SK-N-SH (cell line): ENCODE measurements at regions not wholly inside any gene's neighbourhood (a gene's known extent, or its start where the extent isn't known, plus 50 kb on each side); places are given as distances from the start of the nearest gene placed in this dataset.

Experiments
- CTCF ChIA-PET: fragments of 300-600, 350-600 bp; formaldehyde crosslinking; extraction: SDS; loops from one replicate; lab custom pipeline; 2021; lab: Yijun Ruan, JAX
- POLR2A ChIA-PET: fragments of 350-600 bp; sonication (Branson Sonifier 250); formaldehyde crosslinking; extraction: SDS; loops from one replicate; lab custom pipeline; 2020; ENCODE audit warnings: antibody characterized with exemption, inconsistent platforms; lab: Yijun Ruan, JAX
- DNase-seq: peaks from one replicate; pipeline ENCODE4 v3.0.0; 2012
- H2AFZ ChIP-seq: fragments of 200-600 bp; sonication (generic); 2 replicates; pipeline ENCODE4 v1.8.1; 2016; ENCODE audit warnings: antibody characterized with exemption, mild to moderate bottlenecking, low read depth
- H3F3A ChIP-seq: fragments of 200-600 bp; sonication (generic); replicated peaks from 2 replicates; pipeline ENCODE3; 2016; ENCODE audit warnings: antibody characterized with exemption, mild to moderate bottlenecking; ENCODE audit not compliant: insufficient read depth
- H3K27ac ChIP-seq, 2 experiments: fragments of 200-500 bp in 1 of 2; fragments of 200-600 bp in 1 of 2; sonication (Bioruptor generic) in 1 of 2; sonication (generic), shearing (Covaris generic) in 1 of 2; 2 replicates each; pipeline versions ENCODE4 v1.5.1 to v1.6.1; 2014 to 2016; ENCODE audit warnings: low read depth in 2 of 2, inconsistent platforms in 1 of 2, low read length in 1 of 2, mild to moderate bottlenecking in 1 of 2, mixed read lengths in 1 of 2
- H3K27me3 ChIP-seq: fragments of 200-600 bp; sonication (generic), shearing (Covaris generic); 2 replicates; pipeline ENCODE4 v1.6.1; 2016; ENCODE audit warnings: mixed run types; ENCODE audit not compliant: insufficient read depth
- H3K36me3 ChIP-seq, 2 experiments: fragments of 200-500 bp in 1 of 2; fragments of 200-600 bp in 1 of 2; sonication (Bioruptor generic) in 1 of 2; sonication (generic) in 1 of 2; replicated peaks in 1 of 2; 2 replicates each; pipeline versions ENCODE3 to v1.5.1; 2014 to 2016; ENCODE audit warnings: low read length in 1 of 2, mild to moderate bottlenecking in 1 of 2; ENCODE audit not compliant: insufficient read depth in 2 of 2, control insufficient read depth in 1 of 2
- H3K4me1 ChIP-seq, 2 experiments: fragments of 200-500 bp in 1 of 2; fragments of 200-600 bp in 1 of 2; sonication (Bioruptor generic) in 1 of 2; sonication (generic), shearing (Covaris generic) in 1 of 2; 2 replicates each; pipeline versions ENCODE4 v1.5.1 to v1.6.1; 2014 to 2016; ENCODE audit warnings: low read depth in 1 of 2, low read length in 1 of 2, mixed run types in 1 of 2; ENCODE audit not compliant: insufficient read depth in 2 of 2, control insufficient read depth in 1 of 2
- H3K4me2 ChIP-seq: fragments of 200-600 bp; sonication (generic), shearing (Covaris generic); 2 replicates; pipeline ENCODE4 v1.6.1; 2017; ENCODE audit warnings: mixed run types
- H3K4me3 ChIP-seq, 2 experiments: fragments of 200-500 bp in 1 of 2; fragments of 200-600 bp in 1 of 2; sonication (Bioruptor generic) in 1 of 2; sonication (generic), shearing (Covaris generic) in 1 of 2; 2 replicates each; pipeline versions ENCODE4 v1.5.1 to v1.8.1; 2014 to 2016; ENCODE audit warnings: low read depth in 2 of 2, inconsistent platforms in 1 of 2, low read length in 1 of 2, mild to moderate bottlenecking in 1 of 2, mixed read lengths in 1 of 2, moderate library complexity in 1 of 2
- H3K79me2 ChIP-seq: fragments of 200-600 bp; sonication (generic); 2 replicates; pipeline ENCODE4 v1.8.1; 2017; ENCODE audit warnings: mild to moderate bottlenecking; ENCODE audit not compliant: insufficient read depth
- H3K9ac ChIP-seq: fragments of 200-600 bp; sonication (generic); 2 replicates; pipeline ENCODE4 v1.6.1; 2017; ENCODE audit warnings: mixed run types
- H3K9me2 ChIP-seq: fragments of 200-600 bp; sonication (generic); 2 replicates; pipeline ENCODE4 v1.6.1; 2017; ENCODE audit warnings: mixed run types
- H3K9me3 ChIP-seq: fragments of 200-600 bp; sonication (generic); 2 replicates; pipeline ENCODE4 v1.6.1; 2017; ENCODE audit warnings: mixed run types, mild to moderate bottlenecking, moderate library complexity
- H4K20me1 ChIP-seq: fragments of 200-600 bp; sonication (generic); 2 replicates; pipeline ENCODE4 v1.6.1; 2017; ENCODE audit warnings: mild to moderate bottlenecking, mixed run types; ENCODE audit not compliant: insufficient read depth
- CHD2 ChIP-seq: fragments of 150-350 bp; IDR thresholded peaks from 2 replicates; pipeline ENCODE4 v1.6.1; 2018; ENCODE audit warnings: low read length; ENCODE audit not compliant: partially characterized antibody
- ELF1 ChIP-seq: IDR thresholded peaks from 2 replicates; pipeline ENCODE4 v1.4.0; 2012
- EZH2phosphoT487 ChIP-seq: fragments of 200-600 bp; sonication (generic); IDR thresholded peaks from 2 replicates; pipeline ENCODE4 v1.6.1; 2017; ENCODE audit warnings: low read depth, mixed run types, mild to moderate bottlenecking, antibody characterized with exemption, moderate library complexity, borderline replicate concordance
- FOSL2 ChIP-seq: IDR thresholded peaks from 2 replicates; pipeline ENCODE4 v1.4.0; 2012; ENCODE audit warnings: low read depth, mild to moderate bottlenecking, moderate library complexity, borderline replicate concordance
- MXI1 ChIP-seq: IDR thresholded peaks from 2 replicates; pipeline ENCODE4 v1.6.1; 2012; ENCODE audit warnings: mild to moderate bottlenecking, low read depth, low read length, improper control_type of control experiment
- RAD21 ChIP-seq: IDR thresholded peaks from 2 replicates; pipeline ENCODE4 v1.6.1; 2012; ENCODE audit warnings: mild to moderate bottlenecking, low read length
- RCOR1 ChIP-seq: fragments of 150-350 bp; IDR thresholded peaks from 2 replicates; pipeline ENCODE4 v1.6.1; 2017; ENCODE audit warnings: antibody characterized with exemption, low read length
- SIN3A ChIP-seq: IDR thresholded peaks from 2 replicates; pipeline ENCODE4 v1.6.1; 2012; ENCODE audit warnings: low read depth, mild to moderate bottlenecking, low read length, moderate library complexity, borderline replicate concordance
- TAF1 ChIP-seq: IDR thresholded peaks from 2 replicates; pipeline ENCODE4 v1.6.1; 2012; ENCODE audit warnings: low read depth, mild to moderate bottlenecking, low read length, moderate library complexity, borderline replicate concordance
- USF2 ChIP-seq: fragments of 150-350 bp; IDR thresholded peaks from 2 replicates; pipeline ENCODE4 v1.6.1; 2017; ENCODE audit warnings: antibody characterized with exemption, low read length, low read depth, borderline replicate concordance
- YY1 ChIP-seq: IDR thresholded peaks from 2 replicates; pipeline ENCODE4 v1.4.0; 2012; ENCODE audit warnings: low read depth, mild to moderate bottlenecking
- whole genome bisulfite sequencing: methylation state at CpG from one replicate; pipeline ENCODE4 v1.1.6; 2017; ENCODE audit warnings: low lambda C conversion rate; 5-methylcytosine and 5-hydroxymethylcytosine counted together
- TF ChIP-seq, protein P1 (sequence below): fragments of 150-350 bp; IDR thresholded peaks from 2 replicates; pipeline ENCODE4 v1.6.1; 2016; ENCODE audit warnings: mild to moderate bottlenecking, low read depth, low read length
- TF ChIP-seq, protein P2 (sequence below): IDR thresholded peaks from 2 replicates; pipeline ENCODE4 v1.4.0; 2012; ENCODE audit warnings: low read depth
- TF ChIP-seq, protein P3 (sequence below): fragments of 200-600 bp; sonication (generic); IDR thresholded peaks from 2 replicates; pipeline ENCODE4 v1.6.1; 2017; ENCODE audit warnings: antibody characterized with exemption, mild to moderate bottlenecking, moderate library complexity
- TF ChIP-seq, protein P4 (sequence below): IDR thresholded peaks from 2 replicates; pipeline ENCODE4 v1.4.0; 2012; ENCODE audit warnings: low read depth, borderline replicate concordance

GRCh38 chr13:109672545-109672944 is 113.8 kb downstream of the IRS2 start:
- Histone ChIP-seq H3K9me3 (no peaks in the 10 kb centered on the region), H3K27ac (0 out of 4 replicates have a peak overlapping the region, but pooled peaks of 1 of the 2 experiments have one; percentile 4), H2AFZ (no peak overlapping the region), H4K20me1 (no peaks in the 10 kb centered on the region), H3F3A (no peaks in the 10 kb centered on the region), H3K79me2 (no peaks in the 10 kb centered on the region), H3K27me3 (no peaks in the 10 kb centered on the region), H3K36me3 (no peaks in the 10 kb centered on the region), H3K9me2 (no peaks in the 10 kb centered on the region), H3K4me3 (no peak overlapping the region), H3K4me1 (peaks cover 0 to 22% of the 10 kb centered on the region in 2 experiments; a peak in 3 of 4 replicates), H3K9ac (no peak overlapping the region), H3K4me2 (no peak overlapping the region)
- WGBS: 83% methylated on average over 2 of the region's 2 CpGs
- ChIA-PET POLR2A (no interaction called here), CTCF (no interaction called here)
- TF ChIP-seq, protein P1, sequence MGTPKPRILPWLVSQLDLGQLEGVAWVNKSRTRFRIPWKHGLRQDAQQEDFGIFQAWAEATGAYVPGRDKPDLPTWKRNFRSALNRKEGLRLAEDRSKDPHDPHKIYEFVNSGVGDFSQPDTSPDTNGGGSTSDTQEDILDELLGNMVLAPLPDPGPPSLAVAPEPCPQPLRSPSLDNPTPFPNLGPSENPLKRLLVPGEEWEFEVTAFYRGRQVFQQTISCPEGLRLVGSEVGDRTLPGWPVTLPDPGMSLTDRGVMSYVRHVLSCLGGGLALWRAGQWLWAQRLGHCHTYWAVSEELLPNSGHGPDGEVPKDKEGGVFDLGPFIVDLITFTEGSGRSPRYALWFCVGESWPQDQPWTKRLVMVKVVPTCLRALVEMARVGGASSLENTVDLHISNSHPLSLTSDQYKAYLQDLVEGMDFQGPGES: no peak
- DNase-seq: no peak

- 100% methylated on average over 4 of the region's 4 CpGs for WGBS
Measured at GRCh38 chr13:109671919-109672318, 114.5 kb downstream of the IRS2 start.

More at GRCh38 chr13:109671919-109672318, 114.5 kb downstream of the IRS2 start:
- TF ChIP-seq, protein P2, sequence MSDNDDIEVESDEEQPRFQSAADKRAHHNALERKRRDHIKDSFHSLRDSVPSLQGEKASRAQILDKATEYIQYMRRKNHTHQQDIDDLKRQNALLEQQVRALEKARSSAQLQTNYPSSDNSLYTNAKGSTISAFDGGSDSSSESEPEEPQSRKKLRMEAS: no peak
- no peak for TF ChIP-seq RCOR1
- no peak for TF ChIP-seq RAD21
- TF ChIP-seq USF2: no peak
- TF ChIP-seq, protein P3, sequence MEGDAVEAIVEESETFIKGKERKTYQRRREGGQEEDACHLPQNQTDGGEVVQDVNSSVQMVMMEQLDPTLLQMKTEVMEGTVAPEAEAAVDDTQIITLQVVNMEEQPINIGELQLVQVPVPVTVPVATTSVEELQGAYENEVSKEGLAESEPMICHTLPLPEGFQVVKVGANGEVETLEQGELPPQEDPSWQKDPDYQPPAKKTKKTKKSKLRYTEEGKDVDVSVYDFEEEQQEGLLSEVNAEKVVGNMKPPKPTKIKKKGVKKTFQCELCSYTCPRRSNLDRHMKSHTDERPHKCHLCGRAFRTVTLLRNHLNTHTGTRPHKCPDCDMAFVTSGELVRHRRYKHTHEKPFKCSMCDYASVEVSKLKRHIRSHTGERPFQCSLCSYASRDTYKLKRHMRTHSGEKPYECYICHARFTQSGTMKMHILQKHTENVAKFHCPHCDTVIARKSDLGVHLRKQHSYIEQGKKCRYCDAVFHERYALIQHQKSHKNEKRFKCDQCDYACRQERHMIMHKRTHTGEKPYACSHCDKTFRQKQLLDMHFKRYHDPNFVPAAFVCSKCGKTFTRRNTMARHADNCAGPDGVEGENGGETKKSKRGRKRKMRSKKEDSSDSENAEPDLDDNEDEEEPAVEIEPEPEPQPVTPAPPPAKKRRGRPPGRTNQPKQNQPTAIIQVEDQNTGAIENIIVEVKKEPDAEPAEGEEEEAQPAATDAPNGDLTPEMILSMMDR: no peak
- TF ChIP-seq FOSL2: no peak
- no peak for TF ChIP-seq YY1
- TF ChIP-seq CHD2: no peak
- TF ChIP-seq MXI1: no peak
- TF ChIP-seq SIN3A: no peak
- TF ChIP-seq ELF1: no peak
- TF ChIP-seq TAF1: no peak
- TF ChIP-seq, protein P4, sequence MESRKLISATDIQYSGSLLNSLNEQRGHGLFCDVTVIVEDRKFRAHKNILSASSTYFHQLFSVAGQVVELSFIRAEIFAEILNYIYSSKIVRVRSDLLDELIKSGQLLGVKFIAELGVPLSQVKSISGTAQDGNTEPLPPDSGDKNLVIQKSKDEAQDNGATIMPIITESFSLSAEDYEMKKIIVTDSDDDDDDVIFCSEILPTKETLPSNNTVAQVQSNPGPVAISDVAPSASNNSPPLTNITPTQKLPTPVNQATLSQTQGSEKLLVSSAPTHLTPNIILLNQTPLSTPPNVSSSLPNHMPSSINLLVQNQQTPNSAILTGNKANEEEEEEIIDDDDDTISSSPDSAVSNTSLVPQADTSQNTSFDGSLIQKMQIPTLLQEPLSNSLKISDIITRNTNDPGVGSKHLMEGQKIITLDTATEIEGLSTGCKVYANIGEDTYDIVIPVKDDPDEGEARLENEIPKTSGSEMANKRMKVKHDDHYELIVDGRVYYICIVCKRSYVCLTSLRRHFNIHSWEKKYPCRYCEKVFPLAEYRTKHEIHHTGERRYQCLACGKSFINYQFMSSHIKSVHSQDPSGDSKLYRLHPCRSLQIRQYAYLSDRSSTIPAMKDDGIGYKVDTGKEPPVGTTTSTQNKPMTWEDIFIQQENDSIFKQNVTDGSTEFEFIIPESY: no peak
- no peak for TF ChIP-seq EZH2phosphoT487
- no peaks in the 10 kb centered on the region for H3K79me2 ChIP-seq
- H3K27me3 ChIP-seq: no peaks in the 10 kb centered on the region
- H3K4me1 ChIP-seq: peaks cover 0 to 29% of the 10 kb centered on the region in 2 experiments; a peak in 3 of 4 replicates
- H3K9me2 ChIP-seq: no peaks in the 10 kb centered on the region
- H3K9me3 ChIP-seq: no peaks in the 10 kb centered on the region
- H3K9ac ChIP-seq: no peak overlapping the region
- no peak overlapping the region; a peak in 1 of 4 replicates for H3K27ac ChIP-seq
- no peak overlapping the region for H3K4me3 ChIP-seq
- no peaks in the 10 kb centered on the region for H4K20me1 ChIP-seq
- CTCF ChIA-PET: no interaction called here
- H3K4me2 ChIP-seq: no peak overlapping the region
- no peak overlapping the region for H2AFZ ChIP-seq
- no peak for DNase-seq
- no peaks in the 10 kb centered on the region for H3K36me3 ChIP-seq
- POLR2A ChIA-PET: no interaction called here
- no peaks in the 10 kb centered on the region for H3F3A ChIP-seq
